Fibroblast of villous mesenchyme (primary cell): ENCODE measurements at regions not wholly inside any gene's neighbourhood (a gene's known extent, or its start where the extent isn't known, plus 50 kb on each side); places are given as distances from the start of the nearest gene placed in this dataset.

Experiments used
- DNase-seq: peaks from one replicate; pipeline ENCODE4 v3.0.0-alpha.2; 2010; ENCODE audit warnings: low read depth
- H3K4me3 ChIP-seq: 2 replicates; pipeline ENCODE4 v1.5.1; 2011; ENCODE audit warnings: low read depth, mild to moderate bottlenecking, low read length
- TF ChIP-seq, protein P1 (sequence below): IDR thresholded peaks from 2 replicates; pipeline ENCODE4 v1.5.1; 2012; ENCODE audit warnings: low read depth, mild to moderate bottlenecking, low read length; ENCODE audit not compliant: insufficient read depth

DNA sequence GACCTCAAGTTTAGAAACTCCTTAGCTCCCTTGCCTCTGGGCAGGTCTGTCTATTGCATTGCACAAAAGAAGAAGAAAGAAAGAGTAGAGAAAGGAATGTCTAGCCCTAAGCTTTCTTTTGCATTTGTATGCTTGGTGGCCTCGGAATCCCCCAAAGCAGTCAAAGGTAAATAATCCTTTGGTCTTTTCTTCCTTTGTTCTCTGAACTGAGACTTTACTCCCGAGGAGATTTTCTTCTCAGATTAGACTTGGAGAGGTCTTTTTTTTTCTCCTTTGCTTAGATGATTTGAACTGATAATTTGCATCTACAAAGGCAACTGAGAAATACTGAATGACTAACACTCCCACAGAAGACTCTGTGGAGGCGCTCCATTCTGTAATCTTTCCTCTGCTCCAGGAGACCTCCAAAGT lies 93.2 kb downstream of the AKR1D1 start:
- TF ChIP-seq, protein P1, sequence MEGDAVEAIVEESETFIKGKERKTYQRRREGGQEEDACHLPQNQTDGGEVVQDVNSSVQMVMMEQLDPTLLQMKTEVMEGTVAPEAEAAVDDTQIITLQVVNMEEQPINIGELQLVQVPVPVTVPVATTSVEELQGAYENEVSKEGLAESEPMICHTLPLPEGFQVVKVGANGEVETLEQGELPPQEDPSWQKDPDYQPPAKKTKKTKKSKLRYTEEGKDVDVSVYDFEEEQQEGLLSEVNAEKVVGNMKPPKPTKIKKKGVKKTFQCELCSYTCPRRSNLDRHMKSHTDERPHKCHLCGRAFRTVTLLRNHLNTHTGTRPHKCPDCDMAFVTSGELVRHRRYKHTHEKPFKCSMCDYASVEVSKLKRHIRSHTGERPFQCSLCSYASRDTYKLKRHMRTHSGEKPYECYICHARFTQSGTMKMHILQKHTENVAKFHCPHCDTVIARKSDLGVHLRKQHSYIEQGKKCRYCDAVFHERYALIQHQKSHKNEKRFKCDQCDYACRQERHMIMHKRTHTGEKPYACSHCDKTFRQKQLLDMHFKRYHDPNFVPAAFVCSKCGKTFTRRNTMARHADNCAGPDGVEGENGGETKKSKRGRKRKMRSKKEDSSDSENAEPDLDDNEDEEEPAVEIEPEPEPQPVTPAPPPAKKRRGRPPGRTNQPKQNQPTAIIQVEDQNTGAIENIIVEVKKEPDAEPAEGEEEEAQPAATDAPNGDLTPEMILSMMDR: no peak
- DNase-seq: no peak
- H3K4me3 ChIP-seq: no peak overlapping the region

DNA sequence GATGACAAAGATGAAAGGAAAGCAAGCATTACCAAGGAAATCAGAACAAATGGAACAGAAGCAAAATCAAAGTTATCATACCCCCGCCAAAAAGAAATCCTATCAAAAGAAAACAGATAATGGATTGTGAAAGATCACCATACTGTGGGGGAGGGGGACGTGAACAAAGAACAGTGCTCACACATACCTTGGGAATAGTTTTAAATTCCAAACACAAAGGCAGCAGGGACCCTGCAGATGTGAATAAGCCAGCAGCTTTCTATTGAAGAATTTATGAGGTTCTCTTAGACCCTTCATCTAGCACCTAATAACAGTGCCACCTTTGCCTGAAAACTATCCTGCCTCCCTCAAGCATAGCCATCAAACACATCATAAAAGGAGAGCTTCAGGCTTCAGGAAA lies 94.0 kb downstream of the AKR1D1 start:
- H3K4me3 ChIP-seq: no peak overlapping the region
- TF ChIP-seq, protein P1: no peak
- no peak for DNase-seq

DNA sequence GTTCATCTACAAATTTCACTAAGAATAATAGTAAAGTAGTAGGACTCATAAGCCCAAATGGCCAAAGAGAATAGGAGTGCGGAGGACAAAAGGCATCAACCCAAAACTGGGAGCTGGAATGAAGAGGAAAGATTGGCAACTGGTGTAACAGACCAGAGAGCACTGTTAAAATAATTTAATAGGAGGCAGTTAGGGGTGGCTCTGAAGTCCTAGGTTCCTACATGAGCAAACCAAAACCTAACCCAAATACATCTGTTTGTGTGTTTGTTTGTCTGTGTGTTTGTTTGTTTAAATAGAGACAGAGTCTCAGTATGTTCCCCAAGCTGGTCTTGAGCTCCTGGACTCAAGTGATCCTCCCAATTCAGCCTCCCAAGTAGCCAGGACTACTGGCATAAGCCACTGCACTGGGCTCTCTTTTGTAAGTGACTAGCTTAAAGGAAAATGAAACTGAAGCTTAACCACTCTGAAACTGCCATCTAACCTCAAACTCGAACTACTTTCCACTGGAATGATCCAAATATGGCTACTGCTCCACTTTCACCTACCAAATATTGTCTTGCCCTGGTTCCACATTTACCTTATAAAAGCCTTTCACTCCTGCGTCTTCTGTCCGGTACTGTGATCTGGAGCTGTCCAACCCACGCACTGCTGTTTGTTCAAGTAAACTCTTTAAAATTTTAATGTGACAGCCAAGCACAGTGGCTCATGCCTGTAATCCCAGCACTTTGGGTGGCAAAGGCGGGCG lies 94.9 kb downstream of the AKR1D1 start:
- TF ChIP-seq, protein P1: no peak
- no peak overlapping the region for H3K4me3 ChIP-seq
- no peak for DNase-seq

DNA sequence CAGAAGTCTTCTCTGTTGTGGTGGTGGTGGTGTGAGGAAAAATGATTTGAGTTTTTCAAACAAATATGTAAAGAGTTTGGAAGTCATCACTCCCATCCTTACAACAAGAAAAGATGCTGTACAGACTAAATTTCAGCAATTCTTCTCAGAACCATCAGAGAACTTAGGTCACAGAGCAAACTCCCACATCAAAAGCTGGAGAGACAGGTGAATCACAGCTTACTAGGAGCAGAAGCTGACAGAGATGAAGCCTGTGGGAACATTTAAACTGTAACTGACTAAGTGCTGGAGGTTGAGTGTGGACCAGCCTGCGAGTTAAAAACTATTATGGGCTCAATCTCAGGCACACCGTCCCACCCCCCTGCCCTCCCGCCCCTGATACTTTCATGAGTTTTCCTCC lies 97.3 kb downstream of the AKR1D1 start:
- TF ChIP-seq, protein P1: no peak
- H3K4me3 ChIP-seq: no peak overlapping the region
- no peak for DNase-seq

GRCh38 chr7:138176060-138176459 lies 99.8 kb downstream of the AKR1D1 start:
- TF ChIP-seq, protein P1: no peak
- no peak for DNase-seq
- no peak overlapping the region for H3K4me3 ChIP-seq

GRCh38 chr7:138184191-138184590 lies 107.9 kb downstream of the AKR1D1 start:
- no peak overlapping the region for H3K4me3 ChIP-seq
- TF ChIP-seq, protein P1: no peak
- DNase-seq: no peak
